HG02973 (cell line): ENCODE measurements at regions not wholly inside any gene's neighbourhood (a gene's known extent, or its start where the extent isn't known, plus 50 kb on each side); places are given as distances from the start of the nearest gene placed in this dataset.
"Not testable (repeated sequence)": the region's sequence is repeated elsewhere in the genome, so short reads cannot be mapped to it uniquely, and the experiment has no call there.

Experiments used
- ATAC-seq: cut with Tn5 transposase; IDR thresholded peaks from one replicate; pipeline ENCODE4 v1.9.1; 2021; ENCODE audit warnings: moderate library complexity; ENCODE audit not compliant: unreplicated experiment

- ATAC-seq: no peak
Measured at GRCh38 chr13:67977066-67977465, 746.9 kb upstream of the PCDH9 start.

- ATAC-seq: no peak
Measured at GRCh38 chr13:67971291-67971690, 741.2 kb upstream of the PCDH9 start.

GRCh38 chr13:67967031-67967430 is 736.9 kb upstream of the PCDH9 start:
- ATAC-seq: no peak

GRCh38 chr13:67966065-67966464 is 735.9 kb upstream of the PCDH9 start:
- no peak for ATAC-seq

- ATAC-seq: no peak
Measured at GRCh38 chr13:67964986-67965385, 734.9 kb upstream of the PCDH9 start.

- no peak for ATAC-seq
Measured at GRCh38 chr13:67964091-67964490, 734.0 kb upstream of the PCDH9 start.

GRCh38 chr13:67961331-67961730 is 731.2 kb upstream of the PCDH9 start:
- ATAC-seq: no peak

GRCh38 chr13:67951431-67951830 is 721.3 kb upstream of the PCDH9 start:
- no peak for ATAC-seq

- no peak for ATAC-seq
Measured at GRCh38 chr13:67950603-67951002, 720.5 kb upstream of the PCDH9 start.

GRCh38 chr13:67946131-67946530 is 716.0 kb upstream of the PCDH9 start:
- ATAC-seq: no peak

GRCh38 chr13:67943116-67943515 is 713.0 kb upstream of the PCDH9 start:
- ATAC-seq: no peak

- no peak for ATAC-seq
Measured at GRCh38 chr13:67935626-67936025, 705.5 kb upstream of the PCDH9 start.

- no peak for ATAC-seq
Measured at GRCh38 chr13:67934617-67935330, 704.6 kb upstream of the PCDH9 start.

- ATAC-seq: no peak
Measured at GRCh38 chr13:67932991-67933390, 702.9 kb upstream of the PCDH9 start.

GRCh38 chr13:67917291-67917987 is 687.3 kb upstream of the PCDH9 start:
- no peak for ATAC-seq

GRCh38 chr13:67916650-67917049 is 686.5 kb upstream of the PCDH9 start:
- no peak for ATAC-seq

GRCh38 chr13:67914535-67914934 is 684.4 kb upstream of the PCDH9 start:
- no peak for ATAC-seq

- ATAC-seq: not testable (repeated sequence)
Measured at GRCh38 chr13:67902960-67903359, 672.8 kb upstream of the PCDH9 start.

GRCh38 chr13:67880916-67881315 is 650.8 kb upstream of the PCDH9 start:
- ATAC-seq: no peak

GRCh38 chr13:67878376-67878775 is 648.2 kb upstream of the PCDH9 start:
- no peak for ATAC-seq

GRCh38 chr13:67877031-67877430 is 646.9 kb upstream of the PCDH9 start:
- no peak for ATAC-seq

- no peak for ATAC-seq
Measured at GRCh38 chr13:67867206-67867605, 637.1 kb upstream of the PCDH9 start.

GRCh38 chr13:67860315-67860714 is 630.2 kb upstream of the PCDH9 start:
- ATAC-seq: no peak
